ENCODE measurements at regions not wholly inside any gene's neighbourhood (a gene's known extent, or its start where the extent isn't known, plus 50 kb on each side); places are given as distances from the start of the nearest gene placed in this dataset.

- Histone ChIP-seq H3K79me2 (ENCODE audit: insufficient read depth, low read length) (peaks cover 3% of the 10 kb centered on the region; the same call in 1 of the 2 replicates), H2BK5ac (ENCODE audit: insufficient read length, low read length) (no peak overlapping the region), H4K5ac (ENCODE audit: insufficient read length, low read depth, low read length) (no peak overlapping the region), H2AFZ (ENCODE audit: low read length) (no peak overlapping the region), H3T11ph (ENCODE audit: low read length) (no peak overlapping the region), H2BK20ac (ENCODE audit: low read depth, low read length, poor library complexity, severe bottlenecking) (no peak overlapping the region), H2AK5ac (ENCODE audit: insufficient read length, low read length) (no peak overlapping the region), H2BK120ac (ENCODE audit: low read depth, low read length, poor library complexity, severe bottlenecking) (no peak overlapping the region), H3K9me3 (ENCODE audit: control insufficient read depth, low read depth, low read length) (no peaks in the 10 kb centered on the region), H3K9ac (ENCODE audit: extremely low read depth, insufficient read length, low read length) (no peak overlapping the region), H3K27ac (ENCODE audit: insufficient read length, low read depth, low read length) (no peak overlapping the region), H3K4me1 (ENCODE audit: insufficient read depth, low read length) (no peaks in the 10 kb centered on the region; the same call in 1 of the 2 replicates), H3K14ac (ENCODE audit: insufficient read depth, low read length) (no peak overlapping the region), H3K4ac (ENCODE audit: low read depth, low read length) (no peak overlapping the region), H3K23me2 (ENCODE audit: insufficient read length, low read depth, low read length, poor library complexity, severe bottlenecking) (no peaks in the 10 kb centered on the region), H4K20me1 (ENCODE audit: control insufficient read depth, insufficient read depth, insufficient read length) (no peaks in the 10 kb centered on the region), H3K18ac (ENCODE audit: insufficient read length, low read depth, low read length) (no peak overlapping the region), H3K23ac (ENCODE audit: insufficient read length, low read depth, low read length) (no peak overlapping the region), H3K79me1 (ENCODE audit: insufficient read depth, low read depth, low read length, poor library complexity, severe bottlenecking) (no peaks in the 10 kb centered on the region), H2BK12ac (ENCODE audit: insufficient read length, low read depth, low read length) (no peak overlapping the region), H3K4me2 (ENCODE audit: insufficient read depth, insufficient read length, low read length) (no peak overlapping the region), H4K8ac (replicated peaks; ENCODE audit: insufficient read length, low read depth, low read length) (no peak overlapping the region), H2BK15ac (ENCODE audit: low read depth, low read length) (no peak overlapping the region), H4K91ac (ENCODE audit: insufficient read length, low read depth, low read length) (no peak overlapping the region), H3K56ac (ENCODE audit: insufficient read length, low read depth, low read length) (no peak overlapping the region), H3K27me3 (ENCODE audit: insufficient read depth, low read length) (no peaks in the 10 kb centered on the region)
- Mint-ChIP-seq H3K4me1 (peaks cover 0 to 2% of the 10 kb centered on the region in 2 experiments; a peak in 1 of 4 replicates), H3K27ac (no peak overlapping the region), H3K9me3 (no peaks in the 10 kb centered on the region), H3K27me3 (ENCODE audit: low read depth) (peaks cover 11% of the 10 kb centered on the region), H3K36me3 (ENCODE audit: insufficient read depth in 1 of 3, low read depth in 3 of 3) (no peaks in the 10 kb centered on the region), H3K4me3 (no peak overlapping the region)
- no CpG with 5 or more reads among the region's 1 CpG for WGBS (ENCODE audit: extremely low coverage, insufficient read length, low lambda C conversion rate)
- no peak for TF ChIP-seq CTCF (conservative IDR thresholded peaks at IDR 0.05)
- DNase-seq, result no peak
Measured at GRCh38 chr11:15836795-15837194, 519.6 kb downstream of the SOX6 start.

Data from H9 (cell line).